ENCODE measurements at regions not wholly inside any gene's neighbourhood (a gene's known extent, or its start where the extent isn't known, plus 50 kb on each side); places are given as distances from the start of the nearest gene placed in this dataset.
"Not testable (repeated sequence)": the region's sequence is repeated elsewhere in the genome, so short reads cannot be mapped to it uniquely, and the experiment has no call there.

GRCh38 chr10:45118929-45119328 is 118.2 kb downstream of the ZNF22 start:
- 73% methylated on average over 3 of the region's 3 CpGs for WGBS (ENCODE audit: insufficient coverage)
- H3K4me3 Mint-ChIP-seq: no peak overlapping the region
- no peaks in the 10 kb centered on the region for H3K9me3 ChIP-seq (ENCODE audit: control insufficient read depth, insufficient read depth, low read length)
- no peaks in the 10 kb centered on the region for H3K36me3 Mint-ChIP-seq
- no peak for TF ChIP-seq CTCF (IDR thresholded peaks at IDR 0.05)
- no peak overlapping the region for H3K27ac Mint-ChIP-seq
- no peak for ATAC-seq
- H3K9me3 Mint-ChIP-seq: no peaks in the 10 kb centered on the region
- intact Hi-C loops (cut with micrococcal nuclease): no loop called here
- H3K36me3 ChIP-seq (ENCODE audit: control insufficient read depth, insufficient read depth, low read length): no peaks in the 10 kb centered on the region
- H3K4me1 ChIP-seq (ENCODE audit: control insufficient read depth, insufficient read depth, low read length): no peaks in the 10 kb centered on the region
- H3K4me3 ChIP-seq (ENCODE audit: low read length): no peak overlapping the region
- H3K4me1 Mint-ChIP-seq: peaks cover 10 to 14% of the 10 kb centered on the region in 2 donors
- H3K27me3 Mint-ChIP-seq (ENCODE audit: low read depth in 2 of 2): peaks cover 0 to 5% of the 10 kb centered on the region in 2 donors
- H3K27ac ChIP-seq (ENCODE audit: low read length): no peak overlapping the region
- DNase-seq: no peak
- H3K27me3 ChIP-seq (ENCODE audit: control insufficient read depth, insufficient read depth, low read length): no peaks in the 10 kb centered on the region

GRCh38 chr10:45122180-45122860 is 121.6 kb downstream of the ZNF22 start:
- H3K36me3 Mint-ChIP-seq; H3K27me3 ChIP-seq (ENCODE audit: control insufficient read depth, insufficient read depth, low read length); H3K4me3 Mint-ChIP-seq; H3K4me3 ChIP-seq (ENCODE audit: low read length); H3K36me3 ChIP-seq (ENCODE audit: control insufficient read depth, insufficient read depth, low read length); intact Hi-C loops (cut with micrococcal nuclease); H3K9me3 Mint-ChIP-seq; H3K27ac ChIP-seq (ENCODE audit: low read length); H3K9me3 ChIP-seq (ENCODE audit: control insufficient read depth, insufficient read depth, low read length); H3K27ac Mint-ChIP-seq; ATAC-seq; H3K27me3 Mint-ChIP-seq (ENCODE audit: low read depth in 2 of 2); DNase-seq; H3K4me1 ChIP-seq (ENCODE audit: control insufficient read depth, insufficient read depth, low read length): not testable (repeated sequence)
- peaks cover 10 to 14% of the 10 kb centered on the region in 2 donors for H3K4me1 Mint-ChIP-seq
- whole genome bisulfite sequencing (ENCODE audit: insufficient coverage): 40% methylated on average over 1 of the region's 7 CpGs

- DNase-seq: no peak
- no peak overlapping the region for H3K27ac ChIP-seq (ENCODE audit: low read length)
- no peaks in the 10 kb centered on the region for H3K4me1 Mint-ChIP-seq
- intact Hi-C loops (cut with micrococcal nuclease): no loop called here
- H3K4me1 ChIP-seq (ENCODE audit: control insufficient read depth, insufficient read depth, low read length): no peaks in the 10 kb centered on the region
- H3K9me3 Mint-ChIP-seq: no peaks in the 10 kb centered on the region
- H3K36me3 ChIP-seq (ENCODE audit: control insufficient read depth, insufficient read depth, low read length): no peaks in the 10 kb centered on the region
- no peak overlapping the region for H3K4me3 Mint-ChIP-seq
- no peaks in the 10 kb centered on the region for H3K27me3 ChIP-seq (ENCODE audit: control insufficient read depth, insufficient read depth, low read length)
- no peak for TF ChIP-seq CTCF (IDR thresholded peaks at IDR 0.05)
- no peak overlapping the region for H3K4me3 ChIP-seq (ENCODE audit: low read length)
- H3K27me3 Mint-ChIP-seq (ENCODE audit: low read depth in 2 of 2): no peaks in the 10 kb centered on the region
- WGBS (ENCODE audit: insufficient coverage): 82% methylated on average over 9 of the region's 12 CpGs
- no peaks in the 10 kb centered on the region for H3K36me3 Mint-ChIP-seq
- H3K27ac Mint-ChIP-seq: no peak overlapping the region
- H3K9me3 ChIP-seq (ENCODE audit: control insufficient read depth, insufficient read depth, low read length): no peaks in the 10 kb centered on the region
- no peak for ATAC-seq
These were observed 134.9 kb downstream of the ZNF22 start for GRCh38 chr10:45135443-45136198.

GRCh38 chr10:45136256-45136655 is 135.5 kb downstream of the ZNF22 start:
- WGBS (ENCODE audit: insufficient coverage): 91% methylated on average over 7 of the region's 8 CpGs
- DNase-seq (no peak), ATAC-seq (no peak)
- no peaks in the 10 kb centered on the region for H3K4me1 ChIP-seq (ENCODE audit: control insufficient read depth, insufficient read depth, low read length)
- no peak overlapping the region for H3K4me3 Mint-ChIP-seq
- intact Hi-C loops (cut with micrococcal nuclease): no loop called here
- no peaks in the 10 kb centered on the region for H3K4me1 Mint-ChIP-seq
- H3K27me3 Mint-ChIP-seq (ENCODE audit: low read depth in 2 of 2): no peaks in the 10 kb centered on the region
- H3K9me3 Mint-ChIP-seq: no peaks in the 10 kb centered on the region
- no peaks in the 10 kb centered on the region for H3K36me3 ChIP-seq (ENCODE audit: control insufficient read depth, insufficient read depth, low read length)
- no peak overlapping the region for H3K4me3 ChIP-seq (ENCODE audit: low read length)
- TF ChIP-seq CTCF (IDR thresholded peaks at IDR 0.05): no peak
- H3K27ac ChIP-seq (ENCODE audit: low read length): no peak overlapping the region
- H3K9me3 ChIP-seq (ENCODE audit: control insufficient read depth, insufficient read depth, low read length): no peaks in the 10 kb centered on the region
- H3K36me3 Mint-ChIP-seq: no peaks in the 10 kb centered on the region
- no peaks in the 10 kb centered on the region for H3K27me3 ChIP-seq (ENCODE audit: control insufficient read depth, insufficient read depth, low read length)
- no peak overlapping the region for H3K27ac Mint-ChIP-seq
